ENCODE measurements at regions not wholly inside any gene's neighbourhood (a gene's known extent, or its start where the extent isn't known, plus 50 kb on each side); places are given as distances from the start of the nearest gene placed in this dataset.

DNA sequence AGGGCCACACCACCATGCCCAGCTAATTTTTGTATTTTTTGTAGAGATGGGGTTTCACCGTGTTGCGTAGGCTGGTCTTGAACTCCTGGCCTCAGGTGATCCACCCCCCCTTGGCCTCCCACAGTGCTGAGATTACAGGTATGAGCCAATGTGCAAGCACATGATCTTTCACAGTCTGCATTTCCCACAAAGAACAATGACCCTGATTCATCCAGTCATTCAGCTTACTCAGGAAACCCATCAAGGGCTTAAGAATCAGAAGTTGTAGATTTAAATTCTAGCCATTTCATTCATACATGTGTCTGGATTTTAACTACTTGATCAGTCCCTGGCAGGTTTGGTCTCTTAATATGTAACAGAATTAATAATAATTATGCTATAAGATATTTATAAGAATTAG is 2065.7 kb downstream of the MRPL39 start:
- Histone ChIP-seq H3K36me3 (ENCODE audit: control insufficient read depth, insufficient read depth, low read length) (no peaks in the 10 kb centered on the region), H3K4ac (ENCODE audit: low read depth, low read length) (no peak overlapping the region), H2BK15ac (ENCODE audit: low read depth, low read length) (no peak overlapping the region), H3K9ac (ENCODE audit: low read depth, low read length) (no peak overlapping the region), H2AK5ac (ENCODE audit: low read depth, low read length) (no peak overlapping the region), H2BK5ac (ENCODE audit: low read depth, low read length, poor library complexity, severe bottlenecking) (no peak overlapping the region), H2BK20ac (ENCODE audit: low read depth, low read length) (no peak overlapping the region), H3K4me3 (ENCODE audit: insufficient read depth, low read depth, low read length) (no peak overlapping the region), H3K18ac (ENCODE audit: low read depth, low read length) (no peak overlapping the region), H3K9me3 (ENCODE audit: control insufficient read depth, insufficient read depth, low read length) (peaks cover 4% of the 10 kb centered on the region; the same call in 1 of the 2 replicates), H3K56ac (ENCODE audit: extremely low read depth, insufficient read depth, low read length) (no peak overlapping the region), H3K14ac (replicated peaks; ENCODE audit: low read depth, low read length) (no peak overlapping the region), H3K27ac (ENCODE audit: insufficient read depth, low read length) (no peak overlapping the region), H3K4me2 (ENCODE audit: low read depth, low read length) (no peak overlapping the region), H3K4me1 (ENCODE audit: control insufficient read depth, insufficient read depth, low read length) (no peaks in the 10 kb centered on the region), H2AK9ac (replicated peaks; ENCODE audit: low read depth, low read length, poor library complexity) (no peak overlapping the region), H4K91ac (ENCODE audit: insufficient read depth, low read depth, low read length) (no peak overlapping the region), H3K9me1 (ENCODE audit: insufficient read depth, low read length) (no peaks in the 10 kb centered on the region), H2BK120ac (ENCODE audit: low read depth, low read length) (no peak overlapping the region), H3K23ac (ENCODE audit: low read depth, low read length) (no peak overlapping the region), H4K8ac (ENCODE audit: low read depth in 2 of 2, low read length in 2 of 2) (no peak overlapping the region), H2AFZ (replicated peaks; ENCODE audit: low read length, poor library complexity) (no peak overlapping the region), H3K27me3 (ENCODE audit: control insufficient read depth, insufficient read depth, low read length) (no peaks in the 10 kb centered on the region), H4K20me1 (ENCODE audit: insufficient read depth, low read length) (no peaks in the 10 kb centered on the region), H3K79me1 (ENCODE audit: low read depth in 1 of 2, low read length in 2 of 2) (no peaks in the 10 kb centered on the region), H4K5ac (ENCODE audit: low read depth, low read length) (no peak overlapping the region)
- BruUV-seq (replicated peaks): no TSS peak
- DNase-seq (no peak), ATAC-seq (ENCODE audit: low read depth) (no peak)
- intact Hi-C loops (cut with micrococcal nuclease) (no loop called here), dilution Hi-C loops (cut with HindIII; ENCODE audit: low sequenced_read_pairs, unreplicated experiment) (no loop called here), in situ Hi-C loops (cut with MboI; ENCODE audit: low sequenced_read_pairs) (no loop called here)
- ChIA-PET CTCF (no interaction called here), POLR2A (ENCODE audit: unreplicated experiment) (no interaction called here)
- TF ChIP-seq SMC3 (IDR thresholded peaks at IDR 0.05; ENCODE audit: low read depth, low read length) (no peak), CEBPB (IDR thresholded peaks at IDR 0.05; ENCODE audit: low read depth, low read length) (no peak), NFE2L2 (IDR thresholded peaks at IDR 0.05; ENCODE audit: low read depth, low read length) (no peak), RFX5 (IDR thresholded peaks at IDR 0.05; ENCODE audit: low read depth, low read length) (no peak), RCOR1 (IDR thresholded peaks at IDR 0.05; ENCODE audit: insufficient replicate concordance, low read length) (no peak), FOS (IDR thresholded peaks at IDR 0.05; ENCODE audit: low read depth, low read length) (no peak), MXI1 (IDR thresholded peaks at IDR 0.05; ENCODE audit: borderline replicate concordance, low read depth, low read length) (no peak), POLR2A (IDR thresholded peaks at IDR 0.05; ENCODE audit: low read depth, low read length) (no peak), CHD1 (IDR thresholded peaks at IDR 0.05; ENCODE audit: low read depth, low read length) (no peak), MAZ (IDR thresholded peaks at IDR 0.05; ENCODE audit: borderline replicate concordance, low read depth, low read length) (no peak), RAD21 (IDR thresholded peaks at IDR 0.05; ENCODE audit: low read length) (no peak), MAFK (IDR thresholded peaks at IDR 0.05; ENCODE audit: low read depth, low read length) (no peak), BHLHE40 (IDR thresholded peaks at IDR 0.05; ENCODE audit: low read depth, low read length) (no peak)
- TF ChIP-seq, protein P1, sequence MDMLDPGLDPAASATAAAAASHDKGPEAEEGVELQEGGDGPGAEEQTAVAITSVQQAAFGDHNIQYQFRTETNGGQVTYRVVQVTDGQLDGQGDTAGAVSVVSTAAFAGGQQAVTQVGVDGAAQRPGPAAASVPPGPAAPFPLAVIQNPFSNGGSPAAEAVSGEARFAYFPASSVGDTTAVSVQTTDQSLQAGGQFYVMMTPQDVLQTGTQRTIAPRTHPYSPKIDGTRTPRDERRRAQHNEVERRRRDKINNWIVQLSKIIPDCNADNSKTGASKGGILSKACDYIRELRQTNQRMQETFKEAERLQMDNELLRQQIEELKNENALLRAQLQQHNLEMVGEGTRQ (IDR thresholded peaks at IDR 0.05; ENCODE audit: low read depth, low read length): no peak
- TF ChIP-seq, protein P2, sequence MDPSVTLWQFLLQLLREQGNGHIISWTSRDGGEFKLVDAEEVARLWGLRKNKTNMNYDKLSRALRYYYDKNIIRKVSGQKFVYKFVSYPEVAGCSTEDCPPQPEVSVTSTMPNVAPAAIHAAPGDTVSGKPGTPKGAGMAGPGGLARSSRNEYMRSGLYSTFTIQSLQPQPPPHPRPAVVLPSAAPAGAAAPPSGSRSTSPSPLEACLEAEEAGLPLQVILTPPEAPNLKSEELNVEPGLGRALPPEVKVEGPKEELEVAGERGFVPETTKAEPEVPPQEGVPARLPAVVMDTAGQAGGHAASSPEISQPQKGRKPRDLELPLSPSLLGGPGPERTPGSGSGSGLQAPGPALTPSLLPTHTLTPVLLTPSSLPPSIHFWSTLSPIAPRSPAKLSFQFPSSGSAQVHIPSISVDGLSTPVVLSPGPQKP (IDR thresholded peaks at IDR 0.05; ENCODE audit: borderline replicate concordance, low read depth, low read length): no peak
- TF ChIP-seq, protein P3, sequence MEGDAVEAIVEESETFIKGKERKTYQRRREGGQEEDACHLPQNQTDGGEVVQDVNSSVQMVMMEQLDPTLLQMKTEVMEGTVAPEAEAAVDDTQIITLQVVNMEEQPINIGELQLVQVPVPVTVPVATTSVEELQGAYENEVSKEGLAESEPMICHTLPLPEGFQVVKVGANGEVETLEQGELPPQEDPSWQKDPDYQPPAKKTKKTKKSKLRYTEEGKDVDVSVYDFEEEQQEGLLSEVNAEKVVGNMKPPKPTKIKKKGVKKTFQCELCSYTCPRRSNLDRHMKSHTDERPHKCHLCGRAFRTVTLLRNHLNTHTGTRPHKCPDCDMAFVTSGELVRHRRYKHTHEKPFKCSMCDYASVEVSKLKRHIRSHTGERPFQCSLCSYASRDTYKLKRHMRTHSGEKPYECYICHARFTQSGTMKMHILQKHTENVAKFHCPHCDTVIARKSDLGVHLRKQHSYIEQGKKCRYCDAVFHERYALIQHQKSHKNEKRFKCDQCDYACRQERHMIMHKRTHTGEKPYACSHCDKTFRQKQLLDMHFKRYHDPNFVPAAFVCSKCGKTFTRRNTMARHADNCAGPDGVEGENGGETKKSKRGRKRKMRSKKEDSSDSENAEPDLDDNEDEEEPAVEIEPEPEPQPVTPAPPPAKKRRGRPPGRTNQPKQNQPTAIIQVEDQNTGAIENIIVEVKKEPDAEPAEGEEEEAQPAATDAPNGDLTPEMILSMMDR (conservative IDR thresholded peaks at IDR 0.05; ENCODE audit: low read depth, low read length): no peak
- WGBS, 2 experiments (ENCODE audit: extremely low coverage in 2 of 2, insufficient read length in 1 of 2): no CpG with 5 or more reads among the region's 2 CpGs

All from IMR-90 (cell line).